ENCODE measurements at regions not wholly inside any gene's neighbourhood (a gene's known extent, or its start where the extent isn't known, plus 50 kb on each side); places are given as distances from the start of the nearest gene placed in this dataset.

DNA sequence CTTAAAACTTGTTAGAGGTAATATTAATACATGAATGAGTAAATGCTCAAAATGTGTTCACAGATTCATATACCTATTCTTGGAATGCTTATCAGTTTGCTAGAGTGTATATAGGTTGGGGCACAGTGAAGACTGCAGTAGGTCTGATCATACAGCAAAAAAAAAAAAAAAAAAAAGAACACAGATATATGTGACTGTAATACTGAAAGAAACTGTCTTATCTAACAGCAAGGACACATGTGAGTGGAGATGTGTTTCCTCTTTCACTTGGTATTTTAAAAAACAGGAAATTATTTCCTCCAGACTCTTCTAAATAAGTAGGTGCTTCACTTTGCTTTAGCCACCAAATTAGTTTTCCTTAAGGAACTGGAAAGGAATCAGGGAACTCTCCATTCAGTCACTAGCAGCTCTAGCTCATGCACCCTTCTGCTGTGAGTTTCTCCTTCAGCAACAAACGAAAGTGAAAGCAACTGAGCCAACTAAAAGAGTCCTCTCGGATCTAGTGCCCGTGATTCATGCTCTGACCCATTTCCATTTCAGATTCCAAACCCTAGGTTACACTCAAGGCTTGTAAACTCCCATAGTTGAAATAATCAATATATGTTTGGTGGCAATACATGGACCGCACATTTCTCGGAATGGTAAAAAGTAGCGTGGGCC lies 98.5 kb downstream of the DSEL start:
- TF ChIP-seq CTCF (IDR thresholded peaks at IDR 0.05; ENCODE audit: low read length) (no peak), EZH2 (IDR thresholded peaks at IDR 0.05; ENCODE audit: borderline replicate concordance, low read length) (no peak)
